AG04449 (cell line): ENCODE measurements at regions not wholly inside any gene's neighbourhood (a gene's known extent, or its start where the extent isn't known, plus 50 kb on each side); places are given as distances from the start of the nearest gene placed in this dataset.

Source experiments
- CTCF ChIA-PET: fragments of 350-600 bp; formaldehyde crosslinking; extraction: SDS; loops from one replicate; lab custom pipeline; 2021; ENCODE audit warnings: antibody characterized with exemption; lab: Yijun Ruan, JAX
- POLR2A ChIA-PET: fragments of 400-600, 350-600 bp; formaldehyde crosslinking; extraction: SDS; loops from one replicate; lab custom pipeline; 2020; ENCODE audit warnings: antibody characterized with exemption, inconsistent platforms; lab: Yijun Ruan, JAX
- DNase-seq: peaks from one replicate; pipeline ENCODE4 v3.0.0-alpha.2; 2010; ENCODE audit warnings: low read depth, low spot score
- H3K4me3 ChIP-seq: 2 replicates; pipeline ENCODE4 v1.5.1; 2011; ENCODE audit warnings: low read depth, mild to moderate bottlenecking, control low read depth, low read length
- CTCF ChIP-seq: IDR thresholded peaks from one replicate; pipeline ENCODE4 v1.5.1; 2011; ENCODE audit warnings: mild to moderate bottlenecking, moderate library complexity, low read length, control low read depth, inconsistent platforms; ENCODE audit not compliant: insufficient read depth; ENCODE audit errors: missing control alignments

GRCh38 chr19:46953955-46954501 is 65.6 kb upstream of the NPAS1 start:
- no peak for TF ChIP-seq CTCF
- DNase-seq = no peak
- CTCF ChIA-PET = interaction anchor here (1.5 to 4.1 kb wide), 4 partner anchors 9 to 37 kb away, joined by 4 to 14 read pairs (median 8); no protein-coding TSS in a partner anchor
- H3K4me3 ChIP-seq = no peak overlapping the region
- POLR2A ChIA-PET = interaction anchor here (0.8 kb wide), 1 partner anchor 22 kb away, joined by 3 read pairs; no protein-coding TSS in a partner anchor

- POLR2A ChIA-PET = interaction anchor here (0.6 to 0.7 kb wide), 2 partner anchors 30 to 95 kb away, joined by 3 read pairs; no protein-coding TSS in a partner anchor
- CTCF ChIA-PET = interaction anchor here (1.3 to 4.1 kb wide), 4 partner anchors 10 to 37 kb away, joined by 4 to 14 read pairs (median 8); no protein-coding TSS in a partner anchor
Observed at GRCh38 chr19:46954502-46954992, 65.1 kb upstream of the NPAS1 start.

GRCh38 chr19:46954993-46955812 is 64.4 kb upstream of the NPAS1 start:
- no peak overlapping the region for H3K4me3 ChIP-seq
- POLR2A ChIA-PET = interaction anchor here (0.6 to 0.8 kb wide), 3 partner anchors 9 to 96 kb away, joined by 3 read pairs; no protein-coding TSS in a partner anchor
- no peak for DNase-seq
- CTCF ChIA-PET = interaction anchor here (1.3 to 4.1 kb wide), 5 partner anchors 10 to 36 kb away, joined by 4 to 14 read pairs (median 5); no protein-coding TSS in a partner anchor
- no peak for TF ChIP-seq CTCF

More at GRCh38 chr19:46954502-46954992, 65.1 kb upstream of the NPAS1 start:
- no peak for TF ChIP-seq CTCF
- H3K4me3 ChIP-seq = no peak overlapping the region
- DNase-seq = no peak

- CTCF ChIA-PET = interaction anchor here (1.3 to 4.1 kb wide), 5 partner anchors 11 to 37 kb away, joined by 4 to 14 read pairs (median 5); no protein-coding TSS in a partner anchor
- no peak for TF ChIP-seq CTCF
- POLR2A ChIA-PET = interaction anchor here (0.8 kb wide), 1 partner anchor 10 kb away, joined by 3 read pairs; no protein-coding TSS in a partner anchor
- DNase-seq = no peak
- H3K4me3 ChIP-seq = no peak overlapping the region
Observed at GRCh38 chr19:46955813-46956371, 63.7 kb upstream of the NPAS1 start.

GRCh38 chr19:46958532-46958931 is 61.1 kb upstream of the NPAS1 start:
- ChIA-PET CTCF (interaction anchor here (1.2 to 1.4 kb wide), 3 partner anchors 9 to 55 kb away, joined by 3 to 4 read pairs (median 3); no protein-coding TSS in a partner anchor), POLR2A (no interaction called here)
- H3K4me3 ChIP-seq = no peak overlapping the region
- no peak for DNase-seq
- no peak for TF ChIP-seq CTCF
